ENCODE measurements at regions not wholly inside any gene's neighbourhood (a gene's known extent, or its start where the extent isn't known, plus 50 kb on each side); places are given as distances from the start of the nearest gene placed in this dataset.

DNA sequence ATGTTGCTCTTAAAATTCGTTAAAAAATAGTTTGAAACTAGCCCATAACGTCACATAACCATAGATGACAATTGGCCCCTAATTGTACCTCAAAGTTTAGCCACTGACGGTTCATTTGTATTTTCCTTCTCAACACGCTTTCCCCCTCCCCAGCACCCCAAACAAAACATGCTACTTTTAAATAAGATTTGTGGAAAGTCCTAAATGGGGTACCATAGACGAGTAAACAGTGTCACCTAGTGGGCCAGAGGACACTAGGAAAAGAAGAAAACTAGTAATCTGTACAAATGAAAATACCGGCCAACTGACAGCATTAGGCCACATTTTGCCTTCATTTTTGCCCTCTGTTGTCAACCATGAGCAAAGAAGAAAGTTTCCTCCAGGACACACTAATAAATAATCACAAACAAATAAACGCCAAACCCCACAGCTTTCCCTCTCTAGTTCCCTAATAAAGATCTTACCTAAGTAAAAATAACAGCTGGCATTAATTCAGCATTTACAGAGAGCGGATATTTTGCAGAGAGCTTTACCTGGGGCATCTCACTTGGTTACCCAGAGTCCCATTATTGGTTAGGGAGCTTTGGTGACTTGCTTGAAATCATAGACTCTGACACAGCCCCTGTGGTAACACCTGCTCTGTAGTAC lies 175.1 kb upstream of the ATP11B start:
- no peaks in the 10 kb centered on the region for H3K9me3 Mint-ChIP-seq
- H3K4me1 Mint-ChIP-seq (ENCODE audit: low read depth): no peaks in the 10 kb centered on the region
- no peak overlapping the region for H3K27ac Mint-ChIP-seq
- intact Hi-C loops (cut with micrococcal nuclease): no loop called here
- no peaks in the 10 kb centered on the region for H3K36me3 Mint-ChIP-seq (ENCODE audit: low read depth)
- H3K4me3 Mint-ChIP-seq: no peak overlapping the region
- no peaks in the 10 kb centered on the region for H3K27me3 Mint-ChIP-seq

DNA sequence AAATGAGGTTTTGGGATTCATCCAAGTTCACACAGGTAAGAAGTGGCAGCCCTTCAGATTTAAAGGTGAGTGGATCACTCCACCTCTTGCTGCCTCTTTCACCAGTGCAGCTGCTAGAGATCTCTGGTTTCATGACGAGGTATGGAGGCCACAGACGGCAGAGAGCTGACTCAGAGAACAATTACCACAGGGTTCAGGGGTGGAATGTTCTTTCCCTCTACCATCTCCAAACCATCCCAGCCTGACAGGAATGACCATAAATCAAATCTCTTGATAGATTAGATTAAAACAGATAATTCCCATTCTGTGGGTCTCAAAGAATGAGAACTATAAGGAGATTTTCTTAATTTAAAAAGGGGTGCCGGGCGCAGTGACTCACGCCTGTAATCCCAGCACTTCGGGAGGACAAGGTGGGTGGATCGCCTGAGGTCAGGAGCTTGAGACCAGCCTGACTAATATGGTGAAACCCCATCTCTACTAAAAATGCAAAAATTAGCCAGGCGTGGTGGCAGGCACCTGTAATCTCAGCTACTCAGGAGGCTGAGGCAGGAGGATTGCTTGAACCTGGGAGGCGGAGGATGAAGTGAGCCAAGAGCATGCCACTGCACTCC lies 174.2 kb upstream of the ATP11B start:
- H3K27ac Mint-ChIP-seq: no peak overlapping the region
- intact Hi-C loops (cut with micrococcal nuclease): no loop called here
- H3K27me3 Mint-ChIP-seq: no peaks in the 10 kb centered on the region
- no peaks in the 10 kb centered on the region for H3K9me3 Mint-ChIP-seq
- H3K4me1 Mint-ChIP-seq (ENCODE audit: low read depth): no peaks in the 10 kb centered on the region
- no peaks in the 10 kb centered on the region for H3K36me3 Mint-ChIP-seq (ENCODE audit: low read depth)
- H3K4me3 Mint-ChIP-seq: no peak overlapping the region

DNA sequence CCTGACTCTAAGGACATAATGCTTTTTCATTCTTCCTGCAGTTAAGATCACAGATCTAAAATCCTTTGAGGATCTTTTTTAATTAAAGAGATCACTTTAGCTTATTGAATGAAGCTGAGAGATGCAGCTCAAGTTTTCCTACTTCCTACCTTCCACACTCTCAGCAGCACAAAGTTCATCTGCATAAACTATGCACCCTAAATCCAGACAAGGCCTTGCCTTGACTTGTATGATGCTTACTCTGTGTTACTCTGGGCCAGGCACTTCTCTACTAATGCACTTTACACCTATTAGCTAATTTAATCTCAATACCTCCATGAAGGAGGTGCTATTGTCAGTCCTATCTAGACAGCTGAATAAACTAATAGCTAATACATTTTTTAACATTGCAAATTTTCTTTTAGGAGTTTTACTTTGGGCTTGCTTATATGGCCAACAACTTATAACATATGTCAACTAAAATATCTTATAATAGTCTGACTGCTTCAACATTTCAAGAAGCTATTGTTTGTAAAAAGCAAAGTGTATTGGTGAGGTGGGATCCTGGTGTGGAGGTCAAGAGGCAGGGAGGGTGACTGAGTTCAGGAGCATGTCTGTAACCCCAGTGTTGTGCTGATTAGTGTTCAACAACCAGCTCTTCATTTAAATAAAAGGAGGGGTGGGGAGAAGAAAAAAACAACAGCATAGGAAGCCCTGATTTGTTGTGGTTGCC lies 172.4 kb upstream of the ATP11B start:
- intact Hi-C loops (cut with micrococcal nuclease): no loop called here
- no peaks in the 10 kb centered on the region for H3K4me1 Mint-ChIP-seq (ENCODE audit: low read depth)
- no peaks in the 10 kb centered on the region for H3K36me3 Mint-ChIP-seq (ENCODE audit: low read depth)
- H3K27ac Mint-ChIP-seq: no peak overlapping the region
- H3K27me3 Mint-ChIP-seq: no peaks in the 10 kb centered on the region
- no peak overlapping the region for H3K4me3 Mint-ChIP-seq
- no peaks in the 10 kb centered on the region for H3K9me3 Mint-ChIP-seq

- Mint-ChIP-seq H3K4me3 (no peak overlapping the region), H3K4me1 (ENCODE audit: low read depth) (no peaks in the 10 kb centered on the region), H3K27ac (no peak overlapping the region), H3K36me3 (ENCODE audit: low read depth) (no peaks in the 10 kb centered on the region), H3K9me3 (no peaks in the 10 kb centered on the region), H3K27me3 (no peaks in the 10 kb centered on the region)
- intact Hi-C loops (cut with micrococcal nuclease): no loop called here
Measured at GRCh38 chr3:182621435-182622240, 171.7 kb upstream of the ATP11B start.

DNA sequence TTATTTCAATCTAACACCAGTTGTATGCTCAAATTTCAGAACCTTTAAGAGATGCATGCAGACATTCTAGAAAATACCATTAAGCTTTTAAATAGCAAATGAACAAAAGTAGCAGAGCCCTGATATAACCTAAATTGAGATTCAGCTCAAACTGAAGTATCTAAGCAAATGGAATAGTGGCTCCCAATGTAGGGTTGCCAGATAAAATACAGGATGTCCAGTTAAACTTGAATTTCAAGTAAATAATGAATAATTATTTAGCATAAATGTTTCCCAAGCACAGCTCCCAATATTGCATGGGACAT lies 171.1 kb upstream of the ATP11B start:
- Mint-ChIP-seq H3K27ac (no peak overlapping the region), H3K4me3 (no peak overlapping the region), H3K9me3 (no peaks in the 10 kb centered on the region), H3K27me3 (no peaks in the 10 kb centered on the region), H3K36me3 (ENCODE audit: low read depth) (no peaks in the 10 kb centered on the region), H3K4me1 (ENCODE audit: low read depth) (no peaks in the 10 kb centered on the region)
- intact Hi-C loops (cut with micrococcal nuclease): no loop called here

DNA sequence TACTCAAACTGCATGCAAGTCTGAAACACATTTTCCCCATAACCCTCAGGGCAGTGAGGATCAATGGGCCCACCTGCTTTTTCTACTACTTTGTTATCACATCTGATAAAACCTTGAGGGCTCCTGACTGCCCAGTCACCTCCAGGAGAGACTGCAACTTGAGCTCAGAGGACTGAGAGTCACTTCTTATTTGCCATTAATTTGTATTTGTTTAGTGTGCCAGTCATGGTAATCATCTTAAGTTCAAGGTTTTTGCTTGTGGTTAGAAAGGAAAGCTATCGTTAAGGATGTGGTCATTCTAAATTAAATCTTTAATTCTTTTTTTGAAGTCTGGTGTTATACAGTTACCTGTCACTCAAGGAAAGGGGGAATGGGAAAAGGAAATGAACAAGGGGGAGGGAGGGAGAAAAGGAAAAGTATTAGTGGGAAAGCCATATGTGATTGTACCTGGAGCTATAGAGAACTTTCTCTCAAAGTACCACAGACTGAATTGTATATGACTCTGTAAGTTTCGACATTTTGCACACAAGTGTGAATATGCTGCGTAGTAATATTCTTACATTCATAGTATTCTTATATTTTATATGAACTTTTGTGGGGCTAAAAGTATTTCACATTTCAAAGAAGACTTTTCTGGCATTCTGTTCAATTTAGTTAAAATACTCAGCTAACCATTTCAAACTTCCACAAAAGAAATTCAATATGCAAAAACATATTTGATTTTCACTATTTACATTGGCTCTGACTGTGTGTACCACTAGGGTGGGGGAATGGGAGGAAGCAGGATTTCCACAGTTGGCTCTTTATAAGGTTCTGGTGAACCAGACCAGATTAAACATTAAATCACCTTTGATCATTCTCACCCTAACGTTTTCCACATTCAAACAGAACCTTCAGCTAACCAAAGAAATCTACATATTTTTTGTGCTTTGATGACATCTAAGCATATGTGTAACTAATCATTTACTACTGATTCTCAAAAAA lies 166.5 kb upstream of the ATP11B start:
- no peaks in the 10 kb centered on the region for H3K9me3 Mint-ChIP-seq
- intact Hi-C loops (cut with micrococcal nuclease): no loop called here

DNA sequence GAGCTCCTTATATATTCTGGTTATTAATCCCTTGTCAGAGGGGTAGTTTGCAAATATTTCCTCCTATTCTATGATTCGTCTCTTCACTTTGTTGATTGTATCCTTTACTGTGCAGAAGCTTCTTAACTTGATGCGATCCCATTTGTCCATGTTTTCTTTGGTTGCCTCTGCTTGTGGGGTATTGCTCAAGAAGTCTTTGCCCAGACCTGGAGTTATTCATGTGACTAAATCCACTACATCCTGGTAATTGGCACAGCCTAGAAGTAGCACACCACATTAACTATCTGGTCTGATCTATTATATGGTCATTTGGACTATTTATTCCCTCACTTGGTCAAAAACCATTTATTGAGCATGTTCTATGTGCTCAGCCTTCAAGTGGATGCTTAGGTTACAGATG lies 164.8 kb upstream of the ATP11B start:
- H3K27me3 Mint-ChIP-seq: no peaks in the 10 kb centered on the region
- no peak overlapping the region for H3K27ac Mint-ChIP-seq
- H3K9me3 Mint-ChIP-seq: no peaks in the 10 kb centered on the region
- no peaks in the 10 kb centered on the region for H3K4me1 Mint-ChIP-seq (ENCODE audit: low read depth)
- no peak overlapping the region for H3K4me3 Mint-ChIP-seq
- intact Hi-C loops (cut with micrococcal nuclease): no loop called here
- H3K36me3 Mint-ChIP-seq (ENCODE audit: low read depth): no peaks in the 10 kb centered on the region

More for the DNA sequence above, 166.5 kb upstream of the ATP11B start:
- no peak overlapping the region for H3K4me3 Mint-ChIP-seq
- no peaks in the 10 kb centered on the region for H3K27me3 Mint-ChIP-seq
- H3K36me3 Mint-ChIP-seq (ENCODE audit: low read depth): no peaks in the 10 kb centered on the region
- H3K27ac Mint-ChIP-seq: no peak overlapping the region
- no peaks in the 10 kb centered on the region for H3K4me1 Mint-ChIP-seq (ENCODE audit: low read depth)

- Mint-ChIP-seq H3K27ac (no peak overlapping the region), H3K27me3 (no peaks in the 10 kb centered on the region), H3K4me3 (no peak overlapping the region), H3K9me3 (no peaks in the 10 kb centered on the region), H3K4me1 (ENCODE audit: low read depth) (no peaks in the 10 kb centered on the region), H3K36me3 (ENCODE audit: low read depth) (no peaks in the 10 kb centered on the region)
- intact Hi-C loops (cut with micrococcal nuclease): no loop called here
Measured at GRCh38 chr3:182629521-182629920, 163.8 kb upstream of the ATP11B start.

- H3K36me3 Mint-ChIP-seq (ENCODE audit: low read depth): no peaks in the 10 kb centered on the region
- no peaks in the 10 kb centered on the region for H3K4me1 Mint-ChIP-seq (ENCODE audit: low read depth)
- intact Hi-C loops (cut with micrococcal nuclease): no loop called here
- no peak overlapping the region for H3K4me3 Mint-ChIP-seq
- no peaks in the 10 kb centered on the region for H3K27me3 Mint-ChIP-seq
- H3K9me3 Mint-ChIP-seq: no peaks in the 10 kb centered on the region
- no peak overlapping the region for H3K27ac Mint-ChIP-seq
Measured at GRCh38 chr3:182631183-182632076, 161.9 kb upstream of the ATP11B start.

GRCh38 chr3:182632077-182632393 lies 161.3 kb upstream of the ATP11B start:
- Mint-ChIP-seq H3K4me3 (no peak overlapping the region), H3K9me3 (no peaks in the 10 kb centered on the region), H3K4me1 (ENCODE audit: low read depth) (no peaks in the 10 kb centered on the region), H3K36me3 (ENCODE audit: low read depth) (no peaks in the 10 kb centered on the region), H3K27ac (no peak overlapping the region), H3K27me3 (no peaks in the 10 kb centered on the region)
- intact Hi-C loops (cut with micrococcal nuclease): no loop called here

DNA sequence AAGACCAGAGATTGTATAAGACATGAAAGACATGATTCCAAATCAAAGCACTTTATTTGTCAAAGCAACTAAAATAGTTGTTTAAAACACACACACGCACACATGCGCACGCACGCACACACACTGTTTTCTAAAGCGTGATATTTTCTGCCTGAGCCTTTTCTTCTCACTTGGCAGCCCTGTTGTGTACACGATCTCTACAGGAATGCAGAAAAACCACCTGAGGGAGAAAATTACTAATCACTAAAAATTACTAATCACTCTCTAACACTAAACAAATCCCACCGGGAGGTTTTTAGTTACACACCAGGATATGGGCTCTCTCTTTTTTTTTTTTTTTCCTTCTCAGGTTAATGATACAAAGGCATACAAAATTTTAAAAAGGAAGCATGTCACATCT lies 160.1 kb upstream of the ATP11B start:
- H3K27ac Mint-ChIP-seq: no peak overlapping the region
- H3K4me3 Mint-ChIP-seq: no peak overlapping the region
- H3K4me1 Mint-ChIP-seq (ENCODE audit: low read depth): no peaks in the 10 kb centered on the region
- no peaks in the 10 kb centered on the region for H3K27me3 Mint-ChIP-seq
- no peaks in the 10 kb centered on the region for H3K36me3 Mint-ChIP-seq (ENCODE audit: low read depth)
- no peaks in the 10 kb centered on the region for H3K9me3 Mint-ChIP-seq
- intact Hi-C loops (cut with micrococcal nuclease): no loop called here

DNA sequence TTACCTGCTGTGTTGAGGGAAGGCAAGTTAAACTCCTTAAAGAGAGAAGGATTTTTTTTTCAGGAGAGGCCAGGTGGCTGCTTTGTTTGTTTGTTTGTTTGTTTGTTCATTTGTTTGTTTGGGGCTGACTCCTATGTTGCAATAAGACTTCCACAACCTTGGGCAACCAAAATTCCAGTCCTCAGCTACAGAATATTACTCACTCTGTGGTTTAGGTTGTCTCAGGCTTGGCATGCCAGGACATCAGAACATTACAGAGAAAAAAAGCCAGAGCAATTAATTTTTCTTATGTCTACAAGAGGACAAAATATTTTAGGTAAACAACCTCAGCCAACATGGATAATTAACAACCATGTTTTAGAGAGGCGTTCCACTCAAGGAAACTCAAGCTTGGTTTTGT lies 156.7 kb upstream of the ATP11B start:
- H3K27ac Mint-ChIP-seq: no peak overlapping the region
- H3K4me1 Mint-ChIP-seq (ENCODE audit: low read depth): no peaks in the 10 kb centered on the region
- no peaks in the 10 kb centered on the region for H3K27me3 Mint-ChIP-seq
- intact Hi-C loops (cut with micrococcal nuclease): no loop called here
- H3K9me3 Mint-ChIP-seq: no peaks in the 10 kb centered on the region
- H3K36me3 Mint-ChIP-seq (ENCODE audit: low read depth): no peaks in the 10 kb centered on the region
- no peak overlapping the region for H3K4me3 Mint-ChIP-seq
